ENCODE measurements at regions not wholly inside any gene's neighbourhood (a gene's known extent, or its start where the extent isn't known, plus 50 kb on each side); places are given as distances from the start of the nearest gene placed in this dataset.

DNA sequence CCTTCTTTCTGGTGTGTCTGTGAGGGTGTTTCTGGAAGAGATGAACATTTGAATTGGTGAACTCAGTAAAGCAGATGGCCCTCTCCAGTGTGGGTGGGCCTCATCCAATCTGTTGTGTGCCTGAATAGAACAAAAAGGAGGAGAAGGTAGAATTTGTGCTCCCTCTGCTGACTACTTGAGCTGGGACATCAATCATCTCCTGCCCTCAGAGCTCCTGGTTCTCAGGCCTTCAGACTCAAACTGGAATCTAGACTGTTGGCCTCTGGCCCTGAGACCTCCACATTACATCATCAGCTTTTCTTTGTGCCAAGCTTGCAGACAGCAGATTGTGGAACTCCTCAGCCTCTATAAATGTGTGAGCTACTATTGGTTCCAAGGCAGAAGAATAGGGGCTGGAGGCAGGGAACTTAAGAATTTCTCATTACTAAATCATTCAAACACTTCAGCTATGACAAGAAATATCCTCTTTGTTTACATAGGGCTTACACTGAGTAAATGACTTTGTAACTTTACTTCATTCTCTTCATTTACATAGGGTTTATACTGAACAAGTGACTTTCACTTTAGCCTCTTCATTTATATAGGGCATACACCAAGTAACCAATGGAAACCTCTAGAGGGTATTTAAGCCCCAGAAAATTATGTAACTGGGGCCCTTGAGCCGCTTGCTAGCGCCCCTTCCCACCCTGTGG is 86.9 kb upstream of the NWD2 start:
- TF ChIP-seq, protein P1, sequence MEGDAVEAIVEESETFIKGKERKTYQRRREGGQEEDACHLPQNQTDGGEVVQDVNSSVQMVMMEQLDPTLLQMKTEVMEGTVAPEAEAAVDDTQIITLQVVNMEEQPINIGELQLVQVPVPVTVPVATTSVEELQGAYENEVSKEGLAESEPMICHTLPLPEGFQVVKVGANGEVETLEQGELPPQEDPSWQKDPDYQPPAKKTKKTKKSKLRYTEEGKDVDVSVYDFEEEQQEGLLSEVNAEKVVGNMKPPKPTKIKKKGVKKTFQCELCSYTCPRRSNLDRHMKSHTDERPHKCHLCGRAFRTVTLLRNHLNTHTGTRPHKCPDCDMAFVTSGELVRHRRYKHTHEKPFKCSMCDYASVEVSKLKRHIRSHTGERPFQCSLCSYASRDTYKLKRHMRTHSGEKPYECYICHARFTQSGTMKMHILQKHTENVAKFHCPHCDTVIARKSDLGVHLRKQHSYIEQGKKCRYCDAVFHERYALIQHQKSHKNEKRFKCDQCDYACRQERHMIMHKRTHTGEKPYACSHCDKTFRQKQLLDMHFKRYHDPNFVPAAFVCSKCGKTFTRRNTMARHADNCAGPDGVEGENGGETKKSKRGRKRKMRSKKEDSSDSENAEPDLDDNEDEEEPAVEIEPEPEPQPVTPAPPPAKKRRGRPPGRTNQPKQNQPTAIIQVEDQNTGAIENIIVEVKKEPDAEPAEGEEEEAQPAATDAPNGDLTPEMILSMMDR (IDR thresholded peaks at IDR 0.05; ENCODE audit: borderline replicate concordance, extremely low read depth, insufficient read depth), result no peak
- H3K36me3 ChIP-seq (ENCODE audit: control insufficient read depth in 2 of 3, insufficient read depth in 3 of 3, low read length in 3 of 3), result no peaks in the 10 kb centered on the region
- no peaks in the 10 kb centered on the region for H3K4me1 ChIP-seq (ENCODE audit: control insufficient read depth in 2 of 3, insufficient read depth in 2 of 3, low read depth in 1 of 3, low read length in 3 of 3)
- DNase-seq (peak in 1 of 5 donors; percentile 2), FAIRE-seq (no peak)
- no peak overlapping the region for H3K9ac ChIP-seq (ENCODE audit: low read length in 3 of 3)
- intact Hi-C loops (cut with DNase I), result no loop called here
- no peak overlapping the region for H3K27ac ChIP-seq (ENCODE audit: low read depth in 2 of 2, low read length in 2 of 2)
- no peaks in the 10 kb centered on the region for H3K9me3 ChIP-seq (ENCODE audit: control insufficient read depth in 2 of 3, insufficient read depth in 1 of 3, low read length in 3 of 3)
- no peaks in the 10 kb centered on the region for H3K27me3 ChIP-seq (ENCODE audit: control insufficient read depth, insufficient read depth, low read length)
- H3K4me3 ChIP-seq (ENCODE audit: low read length in 3 of 3), result no peak overlapping the region

DNA sequence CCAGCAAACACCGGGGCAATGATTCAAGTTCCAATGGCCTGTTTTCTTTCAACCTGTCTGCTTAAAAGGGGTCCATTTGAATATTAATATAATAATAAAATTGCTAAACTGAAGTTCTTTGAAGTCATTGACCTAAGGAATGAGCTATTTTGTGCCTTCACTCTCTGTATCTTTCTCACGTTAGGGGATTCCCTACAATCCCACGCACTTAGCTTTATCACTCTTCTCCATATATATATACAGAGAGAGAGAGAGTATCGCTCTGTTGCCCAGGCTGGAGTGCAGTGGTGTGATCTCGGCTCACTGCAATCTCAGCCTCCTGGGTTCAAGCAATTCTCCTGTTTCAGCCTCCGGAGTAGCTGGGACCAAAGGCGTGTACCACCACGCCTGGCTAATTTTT is 83.9 kb upstream of the NWD2 start:
- no peaks in the 10 kb centered on the region for H3K36me3 ChIP-seq (ENCODE audit: control insufficient read depth in 2 of 3, insufficient read depth in 3 of 3, low read length in 3 of 3)
- H3K4me3 ChIP-seq (ENCODE audit: low read length in 3 of 3), result no peak overlapping the region
- intact Hi-C loops (cut with DNase I), result no loop called here
- no peak for FAIRE-seq
- no peaks in the 10 kb centered on the region for H3K27me3 ChIP-seq (ENCODE audit: control insufficient read depth, insufficient read depth, low read length)
- no peak overlapping the region for H3K9ac ChIP-seq (ENCODE audit: low read length in 3 of 3)
- H3K4me1 ChIP-seq (ENCODE audit: control insufficient read depth in 2 of 3, insufficient read depth in 2 of 3, low read depth in 1 of 3, low read length in 3 of 3), result no peaks in the 10 kb centered on the region
- no peak overlapping the region for H3K27ac ChIP-seq (ENCODE audit: low read depth in 2 of 2, low read length in 2 of 2)
- TF ChIP-seq, protein P1 (IDR thresholded peaks at IDR 0.05; ENCODE audit: borderline replicate concordance, extremely low read depth, insufficient read depth), result no peak
- no peak for DNase-seq
- H3K9me3 ChIP-seq (ENCODE audit: control insufficient read depth in 2 of 3, insufficient read depth in 1 of 3, low read length in 3 of 3), result no peaks in the 10 kb centered on the region

DNA sequence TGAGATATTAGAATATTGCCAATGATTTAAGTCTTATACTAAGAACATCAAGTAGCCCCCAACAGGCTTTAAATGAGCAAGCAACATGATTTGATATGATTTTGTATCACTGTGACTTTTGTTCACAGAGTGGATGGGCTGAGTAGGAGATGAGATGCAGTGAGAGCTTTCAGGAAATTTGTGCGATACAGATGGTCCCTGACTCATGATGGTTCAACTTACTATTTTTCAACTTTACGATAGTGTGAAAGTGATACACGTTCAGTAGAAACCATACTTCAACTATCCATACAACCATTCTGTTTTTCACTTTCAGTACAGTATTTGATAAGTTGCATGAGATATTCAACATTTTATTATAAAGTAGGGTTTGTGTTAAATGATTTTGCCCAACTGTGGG is 78.7 kb upstream of the NWD2 start:
- Histone ChIP-seq H3K9ac (ENCODE audit: low read length in 3 of 3) (no peak overlapping the region), H3K4me1 (ENCODE audit: control insufficient read depth in 2 of 3, insufficient read depth in 2 of 3, low read depth in 1 of 3, low read length in 3 of 3) (no peaks in the 10 kb centered on the region), H3K27me3 (ENCODE audit: control insufficient read depth, insufficient read depth, low read length) (no peaks in the 10 kb centered on the region), H3K9me3 (ENCODE audit: control insufficient read depth in 2 of 3, insufficient read depth in 1 of 3, low read length in 3 of 3) (no peaks in the 10 kb centered on the region), H3K27ac (ENCODE audit: low read depth in 2 of 2, low read length in 2 of 2) (no peak overlapping the region), H3K36me3 (ENCODE audit: control insufficient read depth in 2 of 3, insufficient read depth in 3 of 3, low read length in 3 of 3) (no peaks in the 10 kb centered on the region), H3K4me3 (ENCODE audit: low read length in 3 of 3) (no peak overlapping the region)
- TF ChIP-seq, protein P1 (IDR thresholded peaks at IDR 0.05; ENCODE audit: borderline replicate concordance, extremely low read depth, insufficient read depth), result no peak
- DNase-seq, result no peak
- FAIRE-seq, result no peak
- intact Hi-C loops (cut with DNase I), result no loop called here

DNA sequence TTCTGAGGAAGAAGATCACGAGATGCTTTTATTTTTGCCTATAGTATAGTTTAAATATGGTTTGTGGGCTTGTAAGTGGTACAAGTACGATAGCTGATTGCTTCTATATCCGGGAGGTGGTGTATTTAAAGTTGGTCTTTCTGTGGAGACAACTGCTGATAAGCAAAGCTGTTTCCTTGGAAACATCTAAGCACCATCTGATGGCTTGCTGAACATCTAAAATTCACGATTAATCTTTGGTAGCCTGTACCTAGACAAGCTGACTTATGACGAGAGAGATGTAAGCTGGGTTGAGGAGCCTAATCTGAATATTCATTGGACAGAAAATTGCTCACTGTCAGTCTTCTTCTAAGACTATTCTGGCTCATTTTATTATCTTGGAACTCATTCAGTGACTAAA is 74.6 kb upstream of the NWD2 start:
- H3K4me1 ChIP-seq (ENCODE audit: control insufficient read depth in 2 of 3, insufficient read depth in 2 of 3, low read depth in 1 of 3, low read length in 3 of 3), result no peaks in the 10 kb centered on the region
- TF ChIP-seq, protein P1 (IDR thresholded peaks at IDR 0.05; ENCODE audit: borderline replicate concordance, extremely low read depth, insufficient read depth), result no peak
- H3K36me3 ChIP-seq (ENCODE audit: control insufficient read depth in 2 of 3, insufficient read depth in 3 of 3, low read length in 3 of 3), result no peaks in the 10 kb centered on the region
- H3K9me3 ChIP-seq (ENCODE audit: control insufficient read depth in 2 of 3, insufficient read depth in 1 of 3, low read length in 3 of 3), result no peaks in the 10 kb centered on the region
- no peak overlapping the region for H3K27ac ChIP-seq (ENCODE audit: low read depth in 2 of 2, low read length in 2 of 2)
- H3K9ac ChIP-seq (ENCODE audit: low read length in 3 of 3), result no peak overlapping the region
- FAIRE-seq (no peak), DNase-seq (no peak)
- no peak overlapping the region for H3K4me3 ChIP-seq (ENCODE audit: low read length in 3 of 3)
- no peaks in the 10 kb centered on the region for H3K27me3 ChIP-seq (ENCODE audit: control insufficient read depth, insufficient read depth, low read length)
- intact Hi-C loops (cut with DNase I), result no loop called here
